GM21717 (cell line): ENCODE measurements at regions not wholly inside any gene's neighbourhood (a gene's known extent, or its start where the extent isn't known, plus 50 kb on each side); places are given as distances from the start of the nearest gene placed in this dataset.

ENCODE experiments used
- ATAC-seq: cut with Tn5 transposase; IDR thresholded peaks from one replicate; pipeline ENCODE4 v1.9.1; 2021; ENCODE audit warnings: mild to moderate bottlenecking, moderate library complexity; ENCODE audit not compliant: unreplicated experiment

DNA sequence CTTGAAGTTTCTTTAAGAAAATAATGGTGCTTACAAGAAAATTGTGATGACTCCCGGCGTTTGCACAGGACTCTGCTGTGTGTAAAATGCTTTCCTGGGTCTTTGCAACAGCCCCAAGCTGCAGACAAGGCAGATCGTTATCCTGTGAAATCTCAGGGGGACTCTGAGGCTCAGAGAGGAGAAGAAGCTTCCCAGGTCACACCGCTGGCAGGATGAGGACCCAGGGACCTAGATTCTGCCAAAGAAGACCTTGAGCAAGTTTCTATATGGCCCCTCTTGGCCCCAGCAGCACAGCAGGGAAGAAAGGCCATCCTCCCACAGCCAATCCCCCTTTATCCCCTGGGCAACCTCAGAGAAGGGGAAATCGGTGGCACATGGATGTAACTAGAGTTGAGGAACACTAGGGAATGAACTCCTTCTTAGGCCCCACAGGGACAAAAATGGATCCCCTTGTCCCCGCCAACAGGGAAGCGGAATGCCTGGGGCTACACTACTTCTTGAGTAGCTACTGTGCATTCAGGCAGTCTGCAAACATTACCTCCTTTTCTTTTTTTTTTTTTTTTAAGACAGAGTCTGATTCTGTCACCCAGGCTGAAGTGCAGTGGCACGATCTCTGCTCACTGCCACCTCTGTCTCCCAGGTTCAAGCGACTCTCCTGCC, 72.8 kb downstream of the CPN2 start:
- no peak for ATAC-seq

GRCh38 chr3:194279101-194279500, 72.0 kb downstream of the CPN2 start:
- no peak for ATAC-seq

DNA sequence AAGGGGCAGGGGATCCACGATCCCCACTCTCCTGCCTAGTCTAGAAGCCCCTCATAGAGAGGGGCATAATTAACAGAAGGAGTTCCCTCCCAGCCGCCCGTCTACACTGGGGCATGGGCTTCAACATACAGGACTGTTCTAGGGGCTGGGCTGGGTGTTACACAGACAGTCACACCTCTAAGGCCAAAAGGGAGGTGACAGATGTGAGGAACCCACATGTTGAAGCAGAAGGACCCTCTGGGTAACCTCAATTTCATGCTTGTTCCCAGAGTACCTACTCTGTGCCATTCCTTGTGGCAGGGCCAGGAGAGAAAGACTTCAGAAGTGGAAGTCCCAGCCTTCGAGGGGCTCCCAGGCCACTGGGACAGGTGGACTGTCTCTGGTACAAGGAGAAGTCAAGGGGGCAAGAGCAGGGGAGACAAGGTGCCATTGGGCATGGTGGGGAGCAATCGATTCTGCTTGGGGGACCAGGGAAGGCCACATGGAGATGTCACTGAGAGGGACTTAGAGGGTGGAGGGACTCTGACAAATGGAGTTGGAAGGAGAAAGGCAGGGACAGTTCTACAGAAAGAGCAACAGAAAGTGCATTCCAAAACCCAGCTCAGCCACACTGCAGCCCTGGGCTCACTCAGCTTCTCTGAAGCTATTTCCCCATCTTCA, 71.3 kb downstream of the CPN2 start:
- ATAC-seq: no peak

DNA sequence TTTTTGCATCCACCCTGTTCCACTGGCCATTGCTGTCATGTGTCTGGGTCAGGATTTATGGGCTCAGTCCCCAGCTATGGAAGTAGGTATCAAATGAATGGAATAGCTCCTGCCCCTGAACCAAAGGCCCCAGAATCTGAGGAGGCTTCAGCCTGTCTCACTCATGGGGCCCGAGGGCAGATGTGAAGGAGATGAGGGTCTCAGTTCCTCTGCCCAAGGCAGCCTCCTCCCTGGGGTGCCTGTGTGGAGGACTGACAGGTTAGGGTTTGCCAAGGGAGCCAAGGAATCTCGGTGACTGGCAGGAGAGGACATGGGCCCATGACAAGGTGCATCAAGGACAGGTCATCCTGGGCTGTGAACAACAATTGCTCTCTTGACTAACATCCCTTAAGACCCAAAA, 70.4 kb downstream of the CPN2 start:
- no peak for ATAC-seq

GRCh38 chr3:194281306-194281705, 69.8 kb downstream of the CPN2 start:
- ATAC-seq: no peak

GRCh38 chr3:194281766-194282165, 69.4 kb downstream of the CPN2 start:
- no peak for ATAC-seq

DNA sequence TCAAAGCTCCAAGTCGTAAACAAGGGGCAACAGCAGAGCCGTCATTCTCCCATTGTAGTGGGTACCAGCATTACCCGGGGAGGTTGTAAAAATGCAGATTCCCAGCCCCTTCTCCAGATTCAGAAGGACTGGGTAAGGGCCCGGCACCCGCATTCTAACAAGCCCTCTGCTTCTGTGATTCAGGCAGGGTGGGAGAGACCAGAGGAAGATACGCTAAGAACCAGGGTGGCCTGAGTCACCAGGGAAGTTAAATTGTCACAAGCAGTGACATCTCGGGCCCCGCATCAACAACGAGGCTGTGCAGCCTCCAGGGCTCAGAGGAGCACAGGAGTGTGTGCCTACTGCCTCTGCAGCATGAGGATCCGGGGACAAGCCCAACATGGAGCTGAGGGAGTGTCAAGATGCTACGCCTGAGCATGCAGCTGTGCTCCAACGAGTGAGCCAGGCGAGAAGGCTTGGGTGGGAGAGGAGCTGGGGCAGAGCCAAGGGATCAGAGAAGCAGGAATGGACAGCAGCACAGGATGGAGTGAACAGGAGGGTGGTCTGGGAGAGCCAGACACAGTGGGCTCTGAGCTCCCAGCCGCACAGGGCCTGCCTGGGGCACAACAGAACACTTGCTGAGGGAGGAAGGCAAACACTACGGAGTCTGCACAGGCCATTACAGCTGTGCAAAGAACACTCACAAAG, 68.5 kb downstream of the CPN2 start:
- no peak for ATAC-seq

GRCh38 chr3:194283221-194284006, 67.7 kb downstream of the CPN2 start:
- no peak for ATAC-seq

DNA sequence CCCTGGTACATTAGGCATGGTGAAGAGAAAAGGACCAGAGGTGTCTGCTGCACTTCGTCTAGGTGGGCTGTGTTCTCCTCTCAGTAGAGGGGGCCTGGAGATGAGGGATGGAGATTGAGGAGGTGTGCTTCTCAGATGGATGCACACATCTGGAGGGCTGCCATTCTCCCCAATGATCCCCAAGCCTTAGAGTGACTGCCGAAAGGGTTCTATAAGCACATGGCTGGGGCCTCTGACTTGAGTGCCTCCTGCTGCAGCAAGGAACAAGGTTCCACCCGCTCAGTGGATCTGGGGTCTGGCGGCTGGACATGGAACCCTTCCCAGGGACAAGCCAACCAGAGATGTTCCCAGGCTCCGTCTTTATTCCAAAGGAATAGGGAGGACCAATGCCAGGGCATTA, 66.8 kb downstream of the CPN2 start:
- no peak for ATAC-seq

DNA sequence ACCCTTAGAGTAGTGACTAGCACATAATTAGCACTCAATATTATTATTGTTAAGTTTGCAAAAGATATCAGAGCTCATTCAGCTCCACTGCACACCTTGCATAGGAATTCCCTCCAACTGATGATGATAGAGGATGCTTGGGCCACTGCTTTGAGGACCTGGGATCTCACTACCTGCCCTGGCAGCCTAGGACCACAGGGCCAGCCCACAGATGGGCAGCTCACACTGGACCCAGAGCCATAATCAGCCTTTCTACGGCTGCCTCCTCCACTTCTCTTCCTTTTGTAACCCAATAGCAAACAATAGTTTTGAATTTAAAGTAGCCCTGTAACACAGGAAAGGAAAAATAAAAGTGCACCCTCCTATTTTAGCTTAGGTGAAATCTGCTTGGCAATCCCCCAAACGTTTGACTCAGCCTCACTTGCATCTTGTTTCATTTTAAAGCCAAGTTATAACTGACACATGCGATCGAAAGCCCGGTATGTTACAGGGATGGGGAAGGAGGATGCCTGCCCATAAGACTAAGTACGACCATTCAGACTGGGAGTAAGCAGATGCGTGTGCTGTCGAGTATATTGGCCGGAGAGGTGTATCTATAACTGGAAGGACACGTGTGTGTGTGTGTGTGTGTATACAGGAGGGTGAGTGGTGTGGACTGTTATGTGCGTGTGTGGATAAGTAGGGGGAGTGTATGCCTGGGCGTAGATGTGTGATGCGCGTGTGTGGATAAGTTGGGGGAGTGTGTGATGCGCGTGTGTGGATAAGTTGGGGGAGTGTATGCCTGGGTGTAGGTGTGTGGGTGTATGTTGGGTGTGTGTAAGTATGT, 65.9 kb downstream of the CPN2 start:
- no peak for ATAC-seq

DNA sequence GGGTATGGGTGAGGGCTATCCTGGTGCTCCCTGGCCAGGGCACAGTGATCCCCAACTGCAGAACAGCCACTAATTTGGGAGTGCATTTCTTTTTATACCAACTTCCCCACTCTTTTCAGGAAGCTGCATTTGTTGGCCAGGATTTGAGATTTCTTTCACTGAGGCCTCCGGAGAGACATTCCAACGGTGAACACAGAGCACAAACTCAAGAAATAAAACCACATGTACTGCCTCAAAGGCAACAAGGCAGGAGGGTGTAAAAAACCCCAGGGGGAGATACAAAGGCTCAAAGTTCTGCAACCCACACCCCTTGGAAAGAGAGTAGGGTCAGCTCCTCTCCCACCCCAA, 65.3 kb downstream of the CPN2 start:
- no peak for ATAC-seq

DNA sequence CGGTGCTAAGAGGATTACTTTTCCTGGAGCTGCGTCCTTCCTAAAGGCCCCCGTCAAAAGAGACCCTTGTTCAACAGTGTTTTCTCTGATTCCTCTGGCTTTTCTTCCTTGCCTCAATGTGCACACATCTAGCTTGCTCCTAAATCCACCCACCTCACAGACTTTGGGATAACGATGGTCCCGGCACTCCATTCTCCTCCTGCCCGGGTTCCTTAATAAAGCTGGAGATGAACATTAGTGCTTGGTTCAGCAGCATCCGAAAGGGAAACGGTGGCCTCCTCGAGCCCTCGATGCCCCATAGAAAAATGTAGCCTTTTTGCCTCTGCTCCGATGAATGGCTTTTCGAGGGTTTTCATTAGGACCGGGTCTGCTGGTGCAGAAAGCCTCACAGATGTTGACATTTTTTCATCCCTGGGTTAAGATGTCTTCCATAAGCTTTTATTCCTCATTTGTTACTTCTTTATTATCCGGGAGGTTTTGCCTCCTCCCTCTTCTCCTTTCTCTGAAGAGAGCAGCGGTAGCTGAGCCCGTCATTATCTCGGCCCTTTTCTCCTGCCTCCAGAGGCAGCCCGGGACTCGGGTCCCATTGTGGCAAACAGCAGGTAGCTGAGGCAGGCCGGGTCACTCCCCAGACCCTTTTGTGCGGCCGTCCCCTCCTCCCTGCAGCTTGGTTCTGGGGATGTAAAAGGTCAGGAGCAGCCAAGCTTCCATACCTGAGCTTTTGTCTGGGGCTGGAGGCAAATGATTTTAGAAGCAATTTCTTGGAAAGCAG, 64.6 kb downstream of the CPN2 start:
- no peak for ATAC-seq

GRCh38 chr3:194287374-194287773, 63.8 kb downstream of the CPN2 start:
- no peak for ATAC-seq

DNA sequence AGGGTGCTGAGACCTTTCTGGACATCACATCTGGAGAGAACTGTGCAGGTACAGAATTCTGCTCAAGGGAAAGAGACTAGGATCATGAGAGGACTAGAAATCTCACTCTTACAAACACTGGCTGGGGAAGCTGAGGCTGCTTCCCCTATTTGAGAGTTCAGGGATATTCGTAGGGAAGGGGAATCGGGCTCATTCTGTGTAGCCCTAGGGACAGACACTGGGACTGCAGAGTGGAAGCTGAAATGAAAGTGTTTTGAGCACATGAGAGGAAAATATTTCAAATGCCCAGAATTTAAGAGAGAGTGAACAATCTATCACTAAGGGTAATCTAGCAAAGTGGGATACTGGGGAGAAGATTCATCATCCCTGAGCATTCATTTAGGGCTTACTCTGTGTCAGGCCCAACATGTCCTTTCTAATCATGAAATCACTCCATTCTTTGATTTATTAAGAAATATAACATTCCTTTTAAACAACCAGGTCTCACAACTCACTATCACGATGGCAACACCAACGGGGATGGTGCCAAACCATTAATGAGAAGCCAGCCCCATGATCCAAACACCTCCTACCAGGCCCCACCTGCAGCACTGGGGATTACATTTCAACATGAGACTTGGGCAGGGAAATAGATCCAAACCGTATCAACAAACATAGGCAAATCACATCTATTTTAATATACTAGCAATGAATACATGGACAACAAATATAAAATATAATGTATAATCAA, 63.0 kb downstream of the CPN2 start:
- ATAC-seq: no peak
